ENCODE measurements at regions not wholly inside any gene's neighbourhood (a gene's known extent, or its start where the extent isn't known, plus 50 kb on each side); places are given as distances from the start of the nearest gene placed in this dataset.

DNA sequence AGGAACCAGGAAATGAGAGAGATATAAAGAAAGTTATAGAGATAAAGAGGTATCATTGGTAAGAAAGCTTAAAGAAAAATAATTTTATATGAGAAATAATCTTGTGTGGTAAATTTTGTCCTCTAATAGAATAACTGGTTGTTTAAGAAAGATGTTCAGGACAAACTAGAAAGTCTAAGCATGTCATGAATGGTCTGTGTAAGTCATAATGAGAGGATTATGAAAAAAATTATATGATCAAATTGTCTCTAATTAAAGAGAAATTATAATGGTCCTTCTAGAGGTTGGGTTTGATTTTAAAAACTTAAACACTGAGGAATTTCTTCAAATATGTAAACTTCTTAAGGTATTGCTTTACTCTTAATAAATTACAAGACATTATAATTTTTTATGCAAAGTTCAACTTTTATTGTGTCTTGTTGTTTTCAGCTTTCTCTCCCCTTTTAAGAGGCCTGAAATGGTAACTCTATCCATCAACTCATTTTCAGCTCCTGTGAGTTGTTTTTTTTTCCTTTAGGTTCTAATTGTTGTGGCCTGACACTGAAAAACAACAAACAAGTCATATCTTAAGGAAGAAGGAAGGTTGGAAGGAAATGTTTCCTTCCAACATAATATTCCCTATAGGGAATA, 88.2 kb upstream of the CNOT2 start:
- in situ Hi-C loops (cut with MboI; ENCODE audit: low pct_unique_long_range_greater_than_20kb, low sequenced_read_pairs, unreplicated experiment), result no loop called here
- DNase-seq (ENCODE audit: low spot score), result no peak
- TF ChIP-seq, protein P1, sequence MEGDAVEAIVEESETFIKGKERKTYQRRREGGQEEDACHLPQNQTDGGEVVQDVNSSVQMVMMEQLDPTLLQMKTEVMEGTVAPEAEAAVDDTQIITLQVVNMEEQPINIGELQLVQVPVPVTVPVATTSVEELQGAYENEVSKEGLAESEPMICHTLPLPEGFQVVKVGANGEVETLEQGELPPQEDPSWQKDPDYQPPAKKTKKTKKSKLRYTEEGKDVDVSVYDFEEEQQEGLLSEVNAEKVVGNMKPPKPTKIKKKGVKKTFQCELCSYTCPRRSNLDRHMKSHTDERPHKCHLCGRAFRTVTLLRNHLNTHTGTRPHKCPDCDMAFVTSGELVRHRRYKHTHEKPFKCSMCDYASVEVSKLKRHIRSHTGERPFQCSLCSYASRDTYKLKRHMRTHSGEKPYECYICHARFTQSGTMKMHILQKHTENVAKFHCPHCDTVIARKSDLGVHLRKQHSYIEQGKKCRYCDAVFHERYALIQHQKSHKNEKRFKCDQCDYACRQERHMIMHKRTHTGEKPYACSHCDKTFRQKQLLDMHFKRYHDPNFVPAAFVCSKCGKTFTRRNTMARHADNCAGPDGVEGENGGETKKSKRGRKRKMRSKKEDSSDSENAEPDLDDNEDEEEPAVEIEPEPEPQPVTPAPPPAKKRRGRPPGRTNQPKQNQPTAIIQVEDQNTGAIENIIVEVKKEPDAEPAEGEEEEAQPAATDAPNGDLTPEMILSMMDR (IDR thresholded peaks at IDR 0.05; ENCODE audit: extremely low read depth, insufficient read depth, missing control alignments), result no peak

DNA sequence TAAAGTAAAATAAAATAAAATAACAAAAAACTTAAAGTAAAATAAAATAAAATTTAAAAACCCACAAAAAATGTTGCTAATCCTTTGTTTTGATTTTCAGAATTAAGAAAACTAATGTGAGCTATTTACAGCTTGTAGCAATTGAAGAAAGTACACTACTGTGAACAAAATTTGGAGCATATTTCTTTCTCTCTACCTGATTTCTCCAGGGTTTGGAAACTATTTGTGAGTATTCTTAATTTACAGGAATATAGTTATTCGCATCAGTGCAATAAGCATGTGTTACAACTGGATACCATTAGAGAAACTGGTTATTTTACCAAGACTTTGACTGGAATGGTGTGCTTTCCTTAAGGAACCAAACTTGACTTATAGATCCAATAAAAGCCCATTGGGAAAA, 86.1 kb upstream of the CNOT2 start:
- no peak for DNase-seq (ENCODE audit: low spot score)
- in situ Hi-C loops (cut with MboI; ENCODE audit: low pct_unique_long_range_greater_than_20kb, low sequenced_read_pairs, unreplicated experiment), result no loop called here
- TF ChIP-seq, protein P1 (IDR thresholded peaks at IDR 0.05; ENCODE audit: extremely low read depth, insufficient read depth, missing control alignments), result no peak

DNA sequence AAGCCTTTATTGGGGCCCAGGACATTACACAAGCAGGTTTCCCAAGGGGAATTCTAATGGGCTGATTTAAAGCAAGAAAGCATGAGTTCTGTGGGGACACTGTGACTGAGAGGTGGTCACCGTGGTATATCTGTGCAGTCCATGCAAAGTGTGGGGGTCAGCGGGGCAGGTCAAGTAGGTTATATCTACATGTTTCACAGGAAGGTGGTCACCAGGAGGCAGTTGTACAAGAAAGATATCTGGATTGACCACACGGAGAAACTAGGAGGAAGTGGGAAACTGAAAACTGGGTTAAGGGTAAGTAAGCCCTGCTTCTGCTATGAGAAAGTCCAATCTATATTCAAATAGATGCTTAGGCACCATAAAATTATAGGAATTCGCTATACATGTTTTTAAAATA, 77.8 kb upstream of the CNOT2 start:
- no peak for DNase-seq (ENCODE audit: low spot score)
- in situ Hi-C loops (cut with MboI; ENCODE audit: low pct_unique_long_range_greater_than_20kb, low sequenced_read_pairs, unreplicated experiment), result no loop called here

DNA sequence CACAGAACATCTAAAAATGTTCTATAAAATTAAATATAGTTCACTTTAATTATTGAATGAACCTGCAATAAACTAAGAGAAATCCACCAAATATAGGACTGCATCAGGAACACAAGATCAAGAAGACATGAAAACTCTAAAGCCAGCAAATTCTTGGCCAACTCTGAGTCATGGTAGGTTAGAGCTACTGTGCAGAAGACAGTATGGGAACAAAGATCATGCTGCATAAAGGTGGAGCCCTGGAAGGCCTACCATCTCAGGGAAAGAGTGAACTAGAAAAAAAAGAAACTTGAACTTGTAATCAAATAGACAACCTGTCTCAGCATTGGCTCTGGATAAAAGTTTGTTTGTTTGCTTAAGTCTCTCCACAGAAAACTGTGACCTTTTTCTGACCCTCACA, 66.9 kb upstream of the CNOT2 start:
- in situ Hi-C loops (cut with MboI; ENCODE audit: low pct_unique_long_range_greater_than_20kb, low sequenced_read_pairs, unreplicated experiment), result no loop called here
- TF ChIP-seq, protein P1 (IDR thresholded peaks at IDR 0.05; ENCODE audit: extremely low read depth, insufficient read depth, missing control alignments), result no peak
- no peak for DNase-seq (ENCODE audit: low spot score)

More for the DNA sequence above, 77.8 kb upstream of the CNOT2 start:
- TF ChIP-seq, protein P1 (IDR thresholded peaks at IDR 0.05; ENCODE audit: extremely low read depth, insufficient read depth, missing control alignments), result no peak

DNA sequence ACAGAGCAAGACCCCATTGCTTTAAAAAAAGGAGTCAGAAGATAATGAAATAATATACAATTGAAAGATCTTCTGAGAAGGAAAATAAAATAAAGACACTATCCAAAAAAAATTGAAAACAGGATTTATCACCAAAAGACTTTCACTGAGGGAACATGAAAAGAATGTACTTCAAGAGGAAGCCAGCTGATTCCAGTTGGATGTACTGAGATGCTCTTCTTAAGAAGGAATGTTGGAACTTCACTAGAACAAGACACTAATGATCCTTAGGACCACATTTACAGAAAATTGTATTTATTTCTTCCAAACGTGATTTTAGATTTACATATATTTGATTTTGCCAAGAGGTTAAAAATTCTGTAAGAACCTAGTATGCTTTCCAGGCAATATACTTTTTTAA, 65.6 kb upstream of the CNOT2 start:
- TF ChIP-seq, protein P1 (IDR thresholded peaks at IDR 0.05; ENCODE audit: extremely low read depth, insufficient read depth, missing control alignments), result no peak
- DNase-seq (ENCODE audit: low spot score), result no peak
- in situ Hi-C loops (cut with MboI; ENCODE audit: low pct_unique_long_range_greater_than_20kb, low sequenced_read_pairs, unreplicated experiment), result no loop called here

DNA sequence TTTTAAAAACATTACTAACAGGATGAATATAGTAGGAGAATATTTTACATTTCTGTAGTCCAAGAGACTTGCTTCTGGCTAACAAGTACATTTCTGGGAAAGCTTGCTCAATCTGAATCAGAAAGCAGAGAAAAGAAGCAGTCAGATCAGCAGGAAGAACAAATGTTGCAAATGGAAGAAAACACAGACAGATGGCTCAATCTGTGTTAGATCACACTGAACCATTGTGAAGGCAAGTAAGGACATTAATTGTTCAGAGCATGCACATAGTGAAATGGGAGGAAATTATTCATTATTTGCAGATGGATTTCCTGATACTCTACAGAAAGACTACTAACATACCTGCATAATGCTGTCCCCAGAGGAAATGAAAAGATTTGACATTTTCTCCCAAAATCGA, 65.2 kb upstream of the CNOT2 start:
- TF ChIP-seq, protein P1 (IDR thresholded peaks at IDR 0.05; ENCODE audit: extremely low read depth, insufficient read depth, missing control alignments), result no peak
- no peak for DNase-seq (ENCODE audit: low spot score)
- in situ Hi-C loops (cut with MboI; ENCODE audit: low pct_unique_long_range_greater_than_20kb, low sequenced_read_pairs, unreplicated experiment), result no loop called here

Data from GM13977 (cell line).